22Rv1 (cell line): ENCODE measurements at regions not wholly inside any gene's neighbourhood (a gene's known extent, or its start where the extent isn't known, plus 50 kb on each side); places are given as distances from the start of the nearest gene placed in this dataset.

Source experiments
- CTCF ChIP-seq: fragments of 450-650 bp; IDR thresholded peaks from 2 replicates; pipeline ENCODE4 v1.5.1; 2017; ENCODE audit warnings: mild to moderate bottlenecking
- ZFX ChIP-seq: fragments of 450-650 bp; IDR thresholded peaks from 2 replicates; pipeline ENCODE4 v1.6.1; 2017; ENCODE audit warnings: antibody characterized with exemption, borderline replicate concordance

- TF ChIP-seq CTCF (no peak), ZFX (no peak)
Observed at GRCh38 chr2:64936809-64937208, 52.4 kb upstream of the SLC1A4 start.
